ENCODE measurements at regions not wholly inside any gene's neighbourhood (a gene's known extent, or its start where the extent isn't known, plus 50 kb on each side); places are given as distances from the start of the nearest gene placed in this dataset.

- no peak overlapping the region for H3K27ac ChIP-seq (ENCODE audit: low read length)
- H3K27me3 ChIP-seq (ENCODE audit: control insufficient read depth, insufficient read depth, low read length) = peaks cover 5% of the 10 kb centered on the region
- WGBS (ENCODE audit: insufficient coverage, low lambda C conversion rate) = no CpG with 5 or more reads among the region's 8 CpGs
- no peaks in the 10 kb centered on the region for H3K36me3 ChIP-seq (ENCODE audit: control insufficient read depth, insufficient read depth, low read length)
- DNase-seq = no peak
- H3K4me3 ChIP-seq (ENCODE audit: low read length) = no peak overlapping the region
- H3K9me3 ChIP-seq (ENCODE audit: control insufficient read depth, low read depth, low read length) = no peaks in the 10 kb centered on the region
- no peaks in the 10 kb centered on the region for H3K4me1 ChIP-seq (ENCODE audit: control insufficient read depth, insufficient read depth, low read length)
Measured at GRCh38 chr5:168227001-168227400, 64.4 kb upstream of the WWC1 start.

- Histone ChIP-seq H3K4me3 (ENCODE audit: low read length) (no peak overlapping the region), H3K36me3 (ENCODE audit: control insufficient read depth, insufficient read depth, low read length) (no peaks in the 10 kb centered on the region)
- 80% methylated on average over 2 of the region's 9 CpGs for WGBS (ENCODE audit: insufficient coverage, low lambda C conversion rate)
Measured at GRCh38 chr5:168227973-168228615, 63.4 kb upstream of the WWC1 start.

GRCh38 chr5:168228668-168229067, 62.8 kb upstream of the WWC1 start:
- Histone ChIP-seq H3K4me3 (ENCODE audit: low read length) (no peak overlapping the region), H3K36me3 (ENCODE audit: control insufficient read depth, insufficient read depth, low read length) (no peaks in the 10 kb centered on the region), H3K27ac (ENCODE audit: low read length) (no peak overlapping the region), H3K9me3 (ENCODE audit: control insufficient read depth, low read depth, low read length) (no peaks in the 10 kb centered on the region), H3K4me1 (ENCODE audit: control insufficient read depth, insufficient read depth, low read length) (no peaks in the 10 kb centered on the region), H3K27me3 (ENCODE audit: control insufficient read depth, insufficient read depth, low read length) (no peaks in the 10 kb centered on the region)
- DNase-seq = no peak
- WGBS (ENCODE audit: insufficient coverage, low lambda C conversion rate) = no CpG with 5 or more reads among the region's 3 CpGs

More at GRCh38 chr5:168227973-168228615, 63.4 kb upstream of the WWC1 start:
- Histone ChIP-seq H3K4me1 (ENCODE audit: control insufficient read depth, insufficient read depth, low read length) (no peaks in the 10 kb centered on the region), H3K27me3 (ENCODE audit: control insufficient read depth, insufficient read depth, low read length) (no peaks in the 10 kb centered on the region), H3K9me3 (ENCODE audit: control insufficient read depth, low read depth, low read length) (no peaks in the 10 kb centered on the region), H3K27ac (ENCODE audit: low read length) (no peak overlapping the region)
- DNase-seq = no peak

- no peak for DNase-seq
- Histone ChIP-seq H3K9me3 (ENCODE audit: control insufficient read depth, low read depth, low read length) (no peaks in the 10 kb centered on the region), H3K27me3 (ENCODE audit: control insufficient read depth, insufficient read depth, low read length) (no peaks in the 10 kb centered on the region), H3K27ac (ENCODE audit: low read length) (no peak overlapping the region), H3K4me3 (ENCODE audit: low read length) (no peak overlapping the region), H3K36me3 (ENCODE audit: control insufficient read depth, insufficient read depth, low read length) (no peaks in the 10 kb centered on the region), H3K4me1 (ENCODE audit: control insufficient read depth, insufficient read depth, low read length) (no peaks in the 10 kb centered on the region)
- no CpG with 5 or more reads among the region's 3 CpGs for WGBS (ENCODE audit: insufficient coverage, low lambda C conversion rate)
Measured at GRCh38 chr5:168234133-168234532, 57.3 kb upstream of the WWC1 start.

GRCh38 chr5:168238463-168238862, 53.0 kb upstream of the WWC1 start:
- Histone ChIP-seq H3K4me1 (ENCODE audit: control insufficient read depth, insufficient read depth, low read length) (no peaks in the 10 kb centered on the region), H3K36me3 (ENCODE audit: control insufficient read depth, insufficient read depth, low read length) (no peaks in the 10 kb centered on the region), H3K9me3 (ENCODE audit: control insufficient read depth, low read depth, low read length) (no peaks in the 10 kb centered on the region), H3K27me3 (ENCODE audit: control insufficient read depth, insufficient read depth, low read length) (no peaks in the 10 kb centered on the region), H3K27ac (ENCODE audit: low read length) (no peak overlapping the region), H3K4me3 (ENCODE audit: low read length) (no peak overlapping the region)
- no peak for DNase-seq
- WGBS (ENCODE audit: insufficient coverage, low lambda C conversion rate) = no CpG with 5 or more reads among the region's 8 CpGs

GRCh38 chr5:168239325-168239724, 52.1 kb upstream of the WWC1 start:
- no peaks in the 10 kb centered on the region for H3K9me3 ChIP-seq (ENCODE audit: control insufficient read depth, low read depth, low read length)
- no peaks in the 10 kb centered on the region for H3K36me3 ChIP-seq (ENCODE audit: control insufficient read depth, insufficient read depth, low read length)
- H3K4me3 ChIP-seq (ENCODE audit: low read length) = no peak overlapping the region
- no peaks in the 10 kb centered on the region for H3K27me3 ChIP-seq (ENCODE audit: control insufficient read depth, insufficient read depth, low read length)
- no peak for DNase-seq
- no peaks in the 10 kb centered on the region for H3K4me1 ChIP-seq (ENCODE audit: control insufficient read depth, insufficient read depth, low read length)
- H3K27ac ChIP-seq (ENCODE audit: low read length) = no peak overlapping the region
